ENCODE measurements at regions not wholly inside any gene's neighbourhood (a gene's known extent, or its start where the extent isn't known, plus 50 kb on each side); places are given as distances from the start of the nearest gene placed in this dataset.
A peak's percentile ranks its signal among the peaks of the same experiment; 100 is the strongest.
"Not testable (repeated sequence)": the region's sequence is repeated elsewhere in the genome, so short reads cannot be mapped to it uniquely, and the experiment has no call there.

GRCh38 chr5:124148574-124148973 lies 597.9 kb downstream of the ZNF608 start:
- no peak for DNase-seq

- no peak for DNase-seq
These were observed 606.4 kb downstream of the ZNF608 start for GRCh38 chr5:124140060-124140459.

GRCh38 chr5:124139477-124139876 lies 607.0 kb downstream of the ZNF608 start:
- DNase-seq: no peak

- DNase-seq: no peak
These were observed 609.8 kb downstream of the ZNF608 start for GRCh38 chr5:124136609-124137008.

GRCh38 chr5:124134941-124135340 lies 611.5 kb downstream of the ZNF608 start:
- no peak for DNase-seq

- no peak for DNase-seq
These were observed 613.0 kb downstream of the ZNF608 start for GRCh38 chr5:124133406-124133805.

GRCh38 chr5:124132843-124133242 lies 613.6 kb downstream of the ZNF608 start:
- DNase-seq: no peak

- no peak for DNase-seq
These were observed 615.0 kb downstream of the ZNF608 start for GRCh38 chr5:124131466-124131865.

GRCh38 chr5:124130816-124131215 lies 615.6 kb downstream of the ZNF608 start:
- no peak for DNase-seq

- no peak for DNase-seq
These were observed 616.9 kb downstream of the CSNK1G3 start for GRCh38 chr5:124128867-124129266.

- no peak for DNase-seq
These were observed 614.7 kb downstream of the CSNK1G3 start for GRCh38 chr5:124126504-124127217.

GRCh38 chr5:124124711-124125229 lies 612.8 kb downstream of the CSNK1G3 start:
- no peak for DNase-seq

GRCh38 chr5:124121198-124121597 lies 609.2 kb downstream of the CSNK1G3 start:
- no peak for DNase-seq

GRCh38 chr5:124114911-124115310 lies 602.9 kb downstream of the CSNK1G3 start:
- DNase-seq: no peak

GRCh38 chr5:124111886-124112285 lies 599.9 kb downstream of the CSNK1G3 start:
- no peak for DNase-seq

GRCh38 chr5:124110942-124111341 lies 599.0 kb downstream of the CSNK1G3 start:
- no peak for DNase-seq

GRCh38 chr5:124105326-124105725 lies 593.3 kb downstream of the CSNK1G3 start:
- no peak for DNase-seq

- no peak for DNase-seq
These were observed 592.8 kb downstream of the CSNK1G3 start for GRCh38 chr5:124104821-124105220.

- no peak for DNase-seq
These were observed 592.4 kb downstream of the CSNK1G3 start for GRCh38 chr5:124104344-124104743.

GRCh38 chr5:124103671-124104070 lies 591.7 kb downstream of the CSNK1G3 start:
- DNase-seq: no peak

- DNase-seq: not testable (repeated sequence)
These were observed 591.1 kb downstream of the CSNK1G3 start for GRCh38 chr5:124103056-124103455.

- DNase-seq: peak; percentile 13
These were observed 590.5 kb downstream of the CSNK1G3 start for GRCh38 chr5:124102486-124102885.

GRCh38 chr5:124093658-124094057 lies 581.7 kb downstream of the CSNK1G3 start:
- no peak for DNase-seq

- no peak for DNase-seq
These were observed 578.1 kb downstream of the CSNK1G3 start for GRCh38 chr5:124090115-124090514.

GRCh38 chr5:124089578-124089977 lies 577.6 kb downstream of the CSNK1G3 start:
- no peak for DNase-seq

Measured in dermis blood vessel endothelial cell (primary cell).